22Rv1 (cell line): ENCODE measurements at regions not wholly inside any gene's neighbourhood (a gene's known extent, or its start where the extent isn't known, plus 50 kb on each side); places are given as distances from the start of the nearest gene placed in this dataset.

Experiments
- ZFX ChIP-seq: fragments of 450-650 bp; IDR thresholded peaks from 2 replicates; pipeline ENCODE4 v1.6.1; 2017; ENCODE audit warnings: antibody characterized with exemption, borderline replicate concordance
- TF ChIP-seq, protein P1 (sequence below): fragments of 450-650 bp; IDR thresholded peaks from 2 replicates; pipeline ENCODE4 v1.5.1; 2017; ENCODE audit warnings: mild to moderate bottlenecking

DNA sequence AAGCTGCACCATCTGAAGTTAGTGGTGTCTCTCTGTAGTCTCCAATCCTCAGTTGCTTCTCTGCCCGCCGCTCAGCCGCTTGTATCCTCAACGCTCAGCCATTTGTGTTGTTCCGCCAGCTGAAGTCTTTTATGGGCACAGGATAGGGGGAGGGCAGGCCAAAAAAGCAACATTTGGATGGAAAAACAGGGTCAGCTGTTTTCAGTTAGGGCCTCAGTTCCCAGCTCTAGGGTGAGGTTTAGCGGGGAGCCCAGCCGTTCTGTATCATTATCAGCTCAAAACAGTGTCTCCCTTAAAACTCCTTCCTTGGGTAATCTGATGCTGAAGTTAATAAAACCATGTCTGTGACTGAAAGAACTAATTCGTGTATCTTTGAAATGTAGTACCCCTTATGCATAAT, 329.5 kb upstream of the AZI2 start:
- TF ChIP-seq, protein P1, sequence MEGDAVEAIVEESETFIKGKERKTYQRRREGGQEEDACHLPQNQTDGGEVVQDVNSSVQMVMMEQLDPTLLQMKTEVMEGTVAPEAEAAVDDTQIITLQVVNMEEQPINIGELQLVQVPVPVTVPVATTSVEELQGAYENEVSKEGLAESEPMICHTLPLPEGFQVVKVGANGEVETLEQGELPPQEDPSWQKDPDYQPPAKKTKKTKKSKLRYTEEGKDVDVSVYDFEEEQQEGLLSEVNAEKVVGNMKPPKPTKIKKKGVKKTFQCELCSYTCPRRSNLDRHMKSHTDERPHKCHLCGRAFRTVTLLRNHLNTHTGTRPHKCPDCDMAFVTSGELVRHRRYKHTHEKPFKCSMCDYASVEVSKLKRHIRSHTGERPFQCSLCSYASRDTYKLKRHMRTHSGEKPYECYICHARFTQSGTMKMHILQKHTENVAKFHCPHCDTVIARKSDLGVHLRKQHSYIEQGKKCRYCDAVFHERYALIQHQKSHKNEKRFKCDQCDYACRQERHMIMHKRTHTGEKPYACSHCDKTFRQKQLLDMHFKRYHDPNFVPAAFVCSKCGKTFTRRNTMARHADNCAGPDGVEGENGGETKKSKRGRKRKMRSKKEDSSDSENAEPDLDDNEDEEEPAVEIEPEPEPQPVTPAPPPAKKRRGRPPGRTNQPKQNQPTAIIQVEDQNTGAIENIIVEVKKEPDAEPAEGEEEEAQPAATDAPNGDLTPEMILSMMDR, result no peak
- TF ChIP-seq ZFX, result no peak
